Epithelial cell of prostate (primary cell): ENCODE measurements at regions not wholly inside any gene's neighbourhood (a gene's known extent, or its start where the extent isn't known, plus 50 kb on each side); places are given as distances from the start of the nearest gene placed in this dataset.

Source experiments
- DNase-seq: peaks from one replicate; pipeline ENCODE4 v3.0.0-alpha.2; 2011; ENCODE audit warnings: low read depth, low spot score
- H3K27ac ChIP-seq: fragments of 450-650 bp; 2 replicates; pipeline ENCODE4 v1.5.1; 2017; ENCODE audit warnings: mild to moderate bottlenecking

- H3K27ac ChIP-seq = no peak overlapping the region
- DNase-seq = no peak
Measured at GRCh38 chr3:147832611-147833010, 423.4 kb downstream of the ZIC1 start.

DNA sequence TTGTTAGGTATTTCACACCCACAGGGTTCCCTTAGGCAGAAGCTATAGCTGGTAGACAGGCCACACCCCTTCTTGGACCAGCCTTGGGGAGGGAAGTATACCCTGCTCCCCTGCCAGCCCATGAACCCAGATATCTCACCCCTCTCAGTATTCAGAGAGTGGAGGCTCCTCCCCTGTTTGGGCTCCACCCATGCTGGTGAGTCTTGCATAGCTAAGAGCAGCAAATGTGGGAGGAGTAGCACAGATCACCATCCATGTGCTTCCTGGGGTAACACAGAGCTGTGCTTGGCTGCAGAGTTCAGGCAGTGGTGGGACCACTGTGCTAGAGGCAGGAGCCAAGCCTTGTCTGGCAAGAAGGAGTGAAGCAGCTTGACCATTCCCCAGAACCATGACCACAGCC is 427.2 kb downstream of the ZIC1 start:
- DNase-seq = no peak
- H3K27ac ChIP-seq = no peak overlapping the region

- no peak for DNase-seq
- H3K27ac ChIP-seq = no peak overlapping the region
Measured at GRCh38 chr3:147838652-147839051, 429.5 kb downstream of the ZIC1 start.

DNA sequence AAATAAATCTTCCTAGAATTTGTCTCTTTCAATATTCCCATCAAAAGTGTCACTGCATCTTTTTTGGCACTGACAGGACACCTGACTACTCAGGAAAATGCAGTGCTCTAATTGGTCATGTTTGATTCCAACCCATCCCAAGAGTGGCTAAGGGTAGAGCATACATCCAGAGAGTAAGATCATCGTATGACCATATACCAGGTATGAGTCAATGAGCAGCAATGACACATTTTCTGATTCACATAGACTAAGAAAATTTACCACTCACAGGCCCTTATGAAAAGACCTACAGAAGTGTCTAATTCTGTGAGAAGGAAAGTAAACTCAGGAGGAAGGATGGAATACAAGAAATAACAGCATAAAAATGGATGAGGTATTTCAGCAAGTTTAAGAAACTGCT is 434.2 kb downstream of the ZIC1 start:
- DNase-seq = no peak

GRCh38 chr3:147846293-147846692 is 437.1 kb downstream of the ZIC1 start:
- H3K27ac ChIP-seq = no peak overlapping the region
- no peak for DNase-seq

More for the DNA sequence above, 434.2 kb downstream of the ZIC1 start:
- no peak overlapping the region for H3K27ac ChIP-seq

- DNase-seq = no peak
- no peak overlapping the region for H3K27ac ChIP-seq
Measured at GRCh38 chr3:147846854-147847478, 437.8 kb downstream of the ZIC1 start.

DNA sequence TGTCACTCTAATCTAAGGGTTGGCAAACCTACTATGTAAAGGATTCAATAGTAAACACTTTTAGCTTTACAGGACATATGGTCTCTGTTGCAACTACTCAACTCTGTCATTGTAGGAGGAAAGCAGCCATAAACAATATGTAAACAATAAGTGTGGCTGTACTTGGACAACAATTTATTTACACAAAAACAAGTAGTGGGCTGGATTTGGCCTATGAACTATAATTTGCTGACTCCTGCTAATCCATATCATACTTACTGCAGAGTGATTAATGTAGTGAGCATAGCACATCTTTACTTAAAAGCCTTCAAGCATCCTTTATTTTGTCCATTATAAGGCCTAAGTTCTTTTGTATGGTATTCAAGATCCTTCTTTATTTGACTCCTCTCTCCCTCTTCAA is 441.9 kb downstream of the ZIC1 start:
- no peak overlapping the region for H3K27ac ChIP-seq
- no peak for DNase-seq

GRCh38 chr3:147854542-147854941 is 445.4 kb downstream of the ZIC1 start:
- H3K27ac ChIP-seq = no peak overlapping the region
- DNase-seq = no peak

DNA sequence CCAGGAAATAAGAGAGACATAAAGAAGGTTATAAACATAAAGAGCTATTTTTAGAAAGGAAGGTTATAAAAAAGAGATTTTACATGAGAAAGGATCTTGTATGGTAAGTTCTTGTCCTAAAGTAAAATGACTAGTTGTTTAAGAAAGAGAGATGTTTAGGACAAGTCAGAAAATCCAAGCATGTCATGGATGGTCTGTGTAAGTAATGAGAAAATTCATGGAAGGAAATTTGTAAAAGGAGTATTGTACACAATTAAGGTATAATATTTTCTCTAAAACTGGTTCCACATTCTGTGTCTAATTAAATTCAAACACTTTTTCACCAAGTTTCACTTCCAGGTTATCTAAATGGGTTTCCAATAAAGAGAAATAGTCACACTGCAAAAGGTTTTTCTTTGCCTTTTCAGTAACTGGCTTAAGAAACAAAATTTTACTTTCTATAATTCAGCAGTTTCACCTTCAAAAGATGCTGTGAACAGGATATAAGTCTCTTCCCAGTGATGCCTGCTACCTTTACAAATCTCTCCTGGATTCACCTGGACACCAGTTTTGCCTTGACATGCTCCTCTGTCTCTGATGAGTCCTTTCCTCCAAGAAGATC is 455.7 kb downstream of the ZIC1 start:
- H3K27ac ChIP-seq = no peak overlapping the region
- DNase-seq = no peak

- H3K27ac ChIP-seq = no peak overlapping the region
- DNase-seq = no peak
Measured at GRCh38 chr3:147866561-147866960, 457.4 kb downstream of the ZIC1 start.

GRCh38 chr3:147872568-147872967 is 463.4 kb downstream of the ZIC1 start:
- H3K27ac ChIP-seq = no peak overlapping the region
- DNase-seq = no peak

- H3K27ac ChIP-seq = no peak overlapping the region
- no peak for DNase-seq
Measured at GRCh38 chr3:147875498-147875897, 466.3 kb downstream of the ZIC1 start.

DNA sequence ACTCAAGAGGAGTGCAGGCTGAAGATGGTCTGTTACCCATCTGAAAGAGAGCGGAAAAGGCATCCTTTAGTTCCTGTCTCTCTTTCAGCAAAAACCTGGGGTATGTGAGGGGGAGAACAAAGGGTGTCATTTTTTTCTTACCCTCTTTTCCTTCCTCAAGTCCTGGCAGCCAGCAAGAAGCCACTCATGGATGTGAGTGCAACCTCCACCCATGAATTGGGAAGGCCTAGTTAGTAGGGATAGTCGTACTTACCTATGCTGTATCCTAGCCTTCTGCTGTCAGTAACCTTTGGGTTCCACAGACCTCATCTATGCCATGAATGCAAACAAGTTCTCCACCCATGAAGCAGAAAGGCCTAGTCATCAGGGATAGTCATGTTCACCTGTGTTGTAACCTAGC is 472.8 kb downstream of the ZIC1 start:
- DNase-seq = no peak

GRCh38 chr3:147886879-147887278 is 477.7 kb downstream of the ZIC1 start:
- no peak overlapping the region for H3K27ac ChIP-seq
- DNase-seq = no peak

More for the DNA sequence above, 472.8 kb downstream of the ZIC1 start:
- no peak overlapping the region for H3K27ac ChIP-seq

GRCh38 chr3:147887797-147888196 is 478.6 kb downstream of the ZIC1 start:
- DNase-seq = no peak
- no peak overlapping the region for H3K27ac ChIP-seq

- no peak overlapping the region for H3K27ac ChIP-seq
- no peak for DNase-seq
Measured at GRCh38 chr3:147890114-147890513, 480.9 kb downstream of the ZIC1 start.

GRCh38 chr3:147895509-147895908 is 486.3 kb downstream of the ZIC1 start:
- no peak for DNase-seq
- H3K27ac ChIP-seq = no peak overlapping the region

DNA sequence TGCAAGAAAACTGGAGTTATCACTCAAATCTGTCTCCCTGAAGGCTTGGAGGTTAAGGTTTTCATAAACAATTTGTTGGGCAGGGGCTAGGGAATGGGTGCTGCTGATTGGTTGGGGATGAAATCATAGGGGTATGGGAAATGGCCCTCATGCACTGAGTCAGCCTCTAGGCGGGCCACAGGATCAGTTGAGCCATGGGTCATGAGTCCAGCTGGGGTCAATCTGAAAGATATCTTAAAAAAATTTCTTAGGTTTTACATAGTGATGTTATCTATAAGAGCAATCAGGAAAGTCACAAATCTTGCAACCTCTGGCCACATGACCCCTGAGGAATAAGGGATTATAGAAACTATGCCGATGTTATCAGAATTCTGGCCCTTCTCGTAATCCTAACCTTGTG is 491.7 kb downstream of the ZIC1 start:
- no peak overlapping the region for H3K27ac ChIP-seq
- DNase-seq = no peak

DNA sequence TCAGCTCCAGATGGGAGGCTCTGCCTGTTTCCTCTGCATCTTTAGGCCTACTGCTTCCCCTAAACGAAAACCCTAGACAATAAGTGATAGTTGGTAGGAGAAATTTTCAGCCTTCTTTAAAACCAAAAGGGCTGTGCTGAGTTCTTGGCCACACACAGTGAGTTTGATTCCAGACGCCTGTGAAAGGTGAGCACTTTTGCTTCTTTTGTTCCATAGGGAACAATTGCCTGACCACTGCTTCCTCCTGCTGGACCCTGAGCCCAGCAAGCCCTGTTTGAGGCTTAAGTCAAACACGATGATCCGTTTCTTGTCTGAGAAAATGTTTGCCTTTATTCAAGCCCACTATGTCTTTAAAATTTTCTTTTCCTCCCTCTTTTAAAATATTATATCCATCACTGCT is 493.9 kb downstream of the ZIC1 start:
- DNase-seq = no peak
- no peak overlapping the region for H3K27ac ChIP-seq

DNA sequence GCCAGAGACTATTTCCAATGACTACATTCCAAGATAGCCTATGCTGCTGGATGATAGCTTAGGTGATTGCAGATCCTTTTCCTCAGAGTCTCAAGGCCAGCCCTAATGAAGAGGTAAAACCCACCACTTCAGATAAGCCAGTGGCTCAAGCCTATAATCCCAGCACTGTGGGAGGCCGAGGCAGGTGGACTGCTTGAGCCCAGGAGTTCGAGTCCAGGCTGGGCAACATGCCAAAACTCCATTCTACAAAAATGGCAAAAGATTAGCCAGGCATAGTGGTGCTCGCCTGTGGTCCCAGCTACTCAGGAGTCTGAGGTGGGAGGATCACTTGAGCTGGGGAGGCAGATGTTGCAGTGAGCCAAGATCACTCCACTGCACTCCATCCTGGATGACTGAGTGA is 495.3 kb downstream of the ZIC1 start:
- no peak overlapping the region for H3K27ac ChIP-seq
- no peak for DNase-seq

- no peak overlapping the region for H3K27ac ChIP-seq
- DNase-seq = no peak
Measured at GRCh38 chr3:147906285-147906684, 497.1 kb downstream of the ZIC1 start.

DNA sequence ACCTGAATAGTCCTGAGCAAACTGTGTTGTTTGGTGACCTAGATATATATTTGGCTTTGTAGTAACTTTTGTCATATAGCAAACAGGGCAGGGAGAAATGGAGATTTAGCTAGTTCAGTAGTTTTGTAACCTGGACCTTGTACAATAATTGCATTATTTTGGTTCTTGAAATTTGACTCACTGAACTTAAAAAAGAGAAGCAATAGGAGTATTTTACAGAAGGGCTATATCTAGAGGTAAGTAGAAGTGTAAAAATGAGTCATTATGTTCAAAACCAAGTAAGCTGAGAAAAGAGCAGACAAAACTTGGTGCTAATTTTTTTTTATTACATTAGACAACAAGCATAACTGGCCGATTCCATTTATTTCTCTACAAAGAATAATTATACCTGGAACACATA is 505.4 kb downstream of the ZIC1 start:
- no peak for DNase-seq
- no peak overlapping the region for H3K27ac ChIP-seq
